ENCODE measurements at regions not wholly inside any gene's neighbourhood (a gene's known extent, or its start where the extent isn't known, plus 50 kb on each side); places are given as distances from the start of the nearest gene placed in this dataset.

GRCh38 chr3:76361010-76361409 is 575.7 kb upstream of the ZNF717 start:
- no TSS peak for BruUV-seq (replicated peaks)
- in situ Hi-C loops (cut with HindIII; ENCODE audit: low pct_unique_long_range_greater_than_20kb, low sequenced_read_pairs) (no loop called here), intact Hi-C loops (cut with micrococcal nuclease; ENCODE audit: unreplicated experiment) (no loop called here)
- Histone ChIP-seq H3K9me3 (ENCODE audit: control insufficient read depth, insufficient read depth, low read depth, low read length) (no peaks in the 10 kb centered on the region), H3K4me3 (ENCODE audit: low read depth in 2 of 2, low read length in 2 of 2) (no peak overlapping the region), H3K36me3 (ENCODE audit: control insufficient read depth, insufficient read depth, low read length) (no peaks in the 10 kb centered on the region), H3K27ac (ENCODE audit: low read length) (no peak overlapping the region), H3K27me3 (ENCODE audit: control insufficient read depth, insufficient read depth, low read length) (no peaks in the 10 kb centered on the region), H3K4me1 (ENCODE audit: control insufficient read depth, insufficient read depth, low read length) (no peaks in the 10 kb centered on the region)
- CTCF ChIA-PET = no interaction called here
- no peak for DNase-seq (ENCODE audit: low read depth, low spot score)
- no peak for ATAC-seq
- POLR2A ChIA-PET = no interaction called here
- TF ChIP-seq SIN3A (IDR thresholded peaks at IDR 0.05; ENCODE audit: borderline replicate concordance, insufficient read depth, low read depth, low read length) = no peak
- no peak for TF ChIP-seq REST (IDR thresholded peaks at IDR 0.05; ENCODE audit: insufficient read depth in 1 of 2, low read depth in 2 of 2, low read length in 1 of 2)
- TF ChIP-seq, protein P1, sequence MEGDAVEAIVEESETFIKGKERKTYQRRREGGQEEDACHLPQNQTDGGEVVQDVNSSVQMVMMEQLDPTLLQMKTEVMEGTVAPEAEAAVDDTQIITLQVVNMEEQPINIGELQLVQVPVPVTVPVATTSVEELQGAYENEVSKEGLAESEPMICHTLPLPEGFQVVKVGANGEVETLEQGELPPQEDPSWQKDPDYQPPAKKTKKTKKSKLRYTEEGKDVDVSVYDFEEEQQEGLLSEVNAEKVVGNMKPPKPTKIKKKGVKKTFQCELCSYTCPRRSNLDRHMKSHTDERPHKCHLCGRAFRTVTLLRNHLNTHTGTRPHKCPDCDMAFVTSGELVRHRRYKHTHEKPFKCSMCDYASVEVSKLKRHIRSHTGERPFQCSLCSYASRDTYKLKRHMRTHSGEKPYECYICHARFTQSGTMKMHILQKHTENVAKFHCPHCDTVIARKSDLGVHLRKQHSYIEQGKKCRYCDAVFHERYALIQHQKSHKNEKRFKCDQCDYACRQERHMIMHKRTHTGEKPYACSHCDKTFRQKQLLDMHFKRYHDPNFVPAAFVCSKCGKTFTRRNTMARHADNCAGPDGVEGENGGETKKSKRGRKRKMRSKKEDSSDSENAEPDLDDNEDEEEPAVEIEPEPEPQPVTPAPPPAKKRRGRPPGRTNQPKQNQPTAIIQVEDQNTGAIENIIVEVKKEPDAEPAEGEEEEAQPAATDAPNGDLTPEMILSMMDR (IDR thresholded peaks at IDR 0.05) = no peak

- ChIA-PET CTCF (no interaction called here), POLR2A (no interaction called here)
- Histone ChIP-seq H3K27me3 (ENCODE audit: control insufficient read depth, insufficient read depth, low read length) (no peaks in the 10 kb centered on the region), H3K4me3 (ENCODE audit: low read depth in 2 of 2, low read length in 2 of 2) (no peak overlapping the region), H3K27ac (ENCODE audit: low read length) (no peak overlapping the region), H3K4me1 (ENCODE audit: control insufficient read depth, insufficient read depth, low read length) (no peaks in the 10 kb centered on the region), H3K36me3 (ENCODE audit: control insufficient read depth, insufficient read depth, low read length) (no peaks in the 10 kb centered on the region), H3K9me3 (ENCODE audit: control insufficient read depth, insufficient read depth, low read depth, low read length) (no peaks in the 10 kb centered on the region)
- intact Hi-C loops (cut with micrococcal nuclease; ENCODE audit: unreplicated experiment) (no loop called here), in situ Hi-C loops (cut with HindIII; ENCODE audit: low pct_unique_long_range_greater_than_20kb, low sequenced_read_pairs) (no loop called here)
- no TSS peak for BruUV-seq (replicated peaks)
- no peak for DNase-seq (ENCODE audit: low read depth, low spot score)
- TF ChIP-seq POLR2AphosphoS5 (IDR thresholded peaks at IDR 0.05; ENCODE audit: low read depth, low read length) = no peak
- no peak for TF ChIP-seq SIN3A (IDR thresholded peaks at IDR 0.05; ENCODE audit: borderline replicate concordance, insufficient read depth, low read depth, low read length)
- TF ChIP-seq, protein P1 (IDR thresholded peaks at IDR 0.05) = no peak
- no peak for TF ChIP-seq TCF7L2 (IDR thresholded peaks at IDR 0.05; ENCODE audit: low read depth, low read length)
- no peak for ATAC-seq
Measured at GRCh38 chr3:76362643-76363042, 577.3 kb upstream of the ZNF717 start.

DNA sequence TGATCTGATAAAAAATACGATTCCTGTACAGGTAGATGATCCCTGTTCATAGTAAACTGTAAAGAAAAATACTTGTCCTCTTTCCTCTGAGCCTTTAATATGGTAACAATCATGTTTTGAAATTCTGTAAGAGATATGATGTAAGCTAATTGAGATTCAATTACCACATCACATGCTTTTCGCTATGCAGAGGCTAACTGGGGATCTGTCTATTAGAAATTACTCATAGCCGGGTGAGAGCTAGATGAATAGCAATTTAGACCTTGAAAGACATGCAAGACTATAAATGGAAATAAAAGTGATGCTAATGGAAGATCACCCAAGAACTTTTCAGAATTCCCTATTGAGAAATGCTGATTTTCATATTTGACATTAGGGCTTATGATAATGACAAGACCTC is 579.9 kb upstream of the ZNF717 start:
- H3K27me3 ChIP-seq (ENCODE audit: control insufficient read depth, insufficient read depth, low read length) = no peaks in the 10 kb centered on the region
- intact Hi-C loops (cut with micrococcal nuclease; ENCODE audit: unreplicated experiment) = no loop called here
- ChIA-PET CTCF (no interaction called here), POLR2A (no interaction called here)
- no peaks in the 10 kb centered on the region for H3K9me3 ChIP-seq (ENCODE audit: control insufficient read depth, insufficient read depth, low read depth, low read length)
- TF ChIP-seq, protein P1 (IDR thresholded peaks at IDR 0.05) = no peak
- no peak for TF ChIP-seq SIN3A (IDR thresholded peaks at IDR 0.05; ENCODE audit: borderline replicate concordance, insufficient read depth, low read depth, low read length)
- no peak for TF ChIP-seq REST (IDR thresholded peaks at IDR 0.05; ENCODE audit: insufficient read depth in 1 of 2, low read depth in 2 of 2, low read length in 1 of 2)
- no peak for TF ChIP-seq POLR2AphosphoS5 (IDR thresholded peaks at IDR 0.05; ENCODE audit: low read depth, low read length)
- no peak for TF ChIP-seq TCF7L2 (IDR thresholded peaks at IDR 0.05; ENCODE audit: low read depth, low read length)
- DNase-seq (ENCODE audit: low read depth, low spot score) (no peak), ATAC-seq (no peak)
- in situ Hi-C loops (cut with HindIII; ENCODE audit: low pct_unique_long_range_greater_than_20kb, low sequenced_read_pairs) = no loop called here
- H3K4me3 ChIP-seq (ENCODE audit: low read depth in 2 of 2, low read length in 2 of 2) = no peak overlapping the region
- no peaks in the 10 kb centered on the region for H3K4me1 ChIP-seq (ENCODE audit: control insufficient read depth, insufficient read depth, low read length)
- H3K27ac ChIP-seq (ENCODE audit: low read length) = no peak overlapping the region
- H3K36me3 ChIP-seq (ENCODE audit: control insufficient read depth, insufficient read depth, low read length) = no peaks in the 10 kb centered on the region
- BruUV-seq (replicated peaks) = no TSS peak

Data from Panc1 (cell line).